Gastroesophageal sphincter (tissue), 4 donors: ENCODE measurements at regions not wholly inside any gene's neighbourhood (a gene's known extent, or its start where the extent isn't known, plus 50 kb on each side); places are given as distances from the start of the nearest gene placed in this dataset.
"Not testable (repeated sequence)": the region's sequence is repeated elsewhere in the genome, so short reads cannot be mapped to it uniquely, and the experiment has no call there.

Source experiments
- ATAC-seq: fragments of 150-250 bp; one replicate; pipeline ENCODE4 v1.9.1; 2016; ENCODE audit warnings: mild to moderate bottlenecking, moderate library complexity
- H3K27ac ChIP-seq, 4 donors: fragments of 200-600 bp; sonication (generic) in 3 of 4; 1 replicate in 3 of 4; 2 replicates in 1 of 4; pipeline ENCODE4 v1.5.1; 2016 to 2019
- H3K27me3 ChIP-seq: fragments of 200-600 bp; sonication (generic); one replicate; pipeline ENCODE4 v1.5.1; 2019
- H3K36me3 ChIP-seq, 2 donors: fragments of 200-600 bp; sonication (generic); one replicate each; pipeline ENCODE4 v1.5.1; 2019; ENCODE audit warnings: control low read depth in 1 of 2
- H3K4me1 ChIP-seq, 3 donors: fragments of 200-600 bp; sonication (generic); 1 replicate in 2 of 3; 2 replicates in 1 of 3; pipeline ENCODE4 v1.5.1; 2016 to 2019; ENCODE audit warnings: control low read depth in 2 of 3
- H3K4me3 ChIP-seq, 2 donors: fragments of 200-600 bp; sonication (generic); one replicate each; pipeline ENCODE4 v1.5.1; 2019; ENCODE audit warnings: mild to moderate bottlenecking in 1 of 2, moderate library complexity in 1 of 2
- H3K9me3 ChIP-seq, 3 donors: fragments of 200-600 bp; sonication (generic); one replicate each; pipeline ENCODE4 v1.5.1; 2017 to 2019; ENCODE audit warnings: control low read depth in 2 of 3
- EP300 ChIP-seq: sonication (generic); formaldehyde crosslinking; IDR thresholded peaks from one replicate; pipeline ENCODE4 v1.6.1; 2017; ENCODE audit warnings: antibody characterized with exemption, mild to moderate bottlenecking
- POLR2A ChIP-seq, 2 donors: fragments of 450-650 bp; IDR thresholded peaks; one replicate each; pipeline ENCODE4 v1.6.1; 2017; ENCODE audit warnings: antibody characterized with exemption in 2 of 2, mild to moderate bottlenecking in 2 of 2, moderate library complexity in 1 of 2
- POLR2AphosphoS5 ChIP-seq: sonication (generic); formaldehyde crosslinking; IDR thresholded peaks from one replicate; pipeline ENCODE4 v1.6.1; 2017; ENCODE audit warnings: antibody characterized with exemption
- WGBS, 2 donors: methylation state at CpG; one replicate each; pipeline ENCODE4 v1.1.5; 2018; ENCODE audit warnings: low coverage in 1 of 2; 5-methylcytosine and 5-hydroxymethylcytosine counted together
- TF ChIP-seq, protein P1 (sequence below), 4 experiments: fragments of 200-600 bp in 2 of 4; fragments of 450-650 bp in 2 of 4; sonication (generic) in 1 of 4; IDR thresholded peaks; one replicate each; pipeline ENCODE4 v1.5.1; 2017 to 2019; ENCODE audit warnings: antibody characterized with exemption in 4 of 4, mild to moderate bottlenecking in 2 of 4, moderate library complexity in 2 of 4

DNA sequence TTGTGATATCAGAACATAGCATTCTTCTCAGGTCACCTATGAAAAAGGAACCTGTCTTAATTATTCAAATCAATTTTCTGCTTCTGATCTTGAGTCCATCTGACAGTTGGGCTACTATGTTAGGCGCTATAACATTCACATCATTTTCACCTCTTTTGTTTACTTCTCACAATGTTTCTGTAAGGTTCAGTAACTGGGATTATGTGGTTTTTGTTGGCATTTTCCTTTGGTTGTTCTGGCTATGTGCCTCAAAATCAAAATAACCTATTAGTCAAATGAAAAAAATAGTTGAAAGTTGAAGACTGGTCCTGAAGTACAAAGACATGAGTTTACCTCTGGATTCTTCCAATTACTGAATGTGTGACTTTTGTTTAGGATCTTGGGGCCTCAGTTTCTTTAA lies 221.3 kb upstream of the SMIM30 start:
- Histone ChIP-seq H3K9me3 (peaks cover 0 to 11% (median 0%) of the 10 kb centered on the region in 3 donors), H3K27me3 (no peaks in the 10 kb centered on the region), H3K4me3 (no peak overlapping the region), H3K27ac (no peak overlapping the region), H3K36me3 (no peaks in the 10 kb centered on the region), H3K4me1 (no peaks in the 10 kb centered on the region)
- no peak for ATAC-seq
- WGBS, 2 donors: 81 to 83% methylated on average over 1 of the region's 1 CpG
- TF ChIP-seq EP300 (no peak), POLR2A (IDR thresholded peaks at IDR 0.05) (no peak), POLR2AphosphoS5 (no peak)
- TF ChIP-seq, protein P1, sequence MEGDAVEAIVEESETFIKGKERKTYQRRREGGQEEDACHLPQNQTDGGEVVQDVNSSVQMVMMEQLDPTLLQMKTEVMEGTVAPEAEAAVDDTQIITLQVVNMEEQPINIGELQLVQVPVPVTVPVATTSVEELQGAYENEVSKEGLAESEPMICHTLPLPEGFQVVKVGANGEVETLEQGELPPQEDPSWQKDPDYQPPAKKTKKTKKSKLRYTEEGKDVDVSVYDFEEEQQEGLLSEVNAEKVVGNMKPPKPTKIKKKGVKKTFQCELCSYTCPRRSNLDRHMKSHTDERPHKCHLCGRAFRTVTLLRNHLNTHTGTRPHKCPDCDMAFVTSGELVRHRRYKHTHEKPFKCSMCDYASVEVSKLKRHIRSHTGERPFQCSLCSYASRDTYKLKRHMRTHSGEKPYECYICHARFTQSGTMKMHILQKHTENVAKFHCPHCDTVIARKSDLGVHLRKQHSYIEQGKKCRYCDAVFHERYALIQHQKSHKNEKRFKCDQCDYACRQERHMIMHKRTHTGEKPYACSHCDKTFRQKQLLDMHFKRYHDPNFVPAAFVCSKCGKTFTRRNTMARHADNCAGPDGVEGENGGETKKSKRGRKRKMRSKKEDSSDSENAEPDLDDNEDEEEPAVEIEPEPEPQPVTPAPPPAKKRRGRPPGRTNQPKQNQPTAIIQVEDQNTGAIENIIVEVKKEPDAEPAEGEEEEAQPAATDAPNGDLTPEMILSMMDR (IDR thresholded peaks at IDR 0.05): no peak

DNA sequence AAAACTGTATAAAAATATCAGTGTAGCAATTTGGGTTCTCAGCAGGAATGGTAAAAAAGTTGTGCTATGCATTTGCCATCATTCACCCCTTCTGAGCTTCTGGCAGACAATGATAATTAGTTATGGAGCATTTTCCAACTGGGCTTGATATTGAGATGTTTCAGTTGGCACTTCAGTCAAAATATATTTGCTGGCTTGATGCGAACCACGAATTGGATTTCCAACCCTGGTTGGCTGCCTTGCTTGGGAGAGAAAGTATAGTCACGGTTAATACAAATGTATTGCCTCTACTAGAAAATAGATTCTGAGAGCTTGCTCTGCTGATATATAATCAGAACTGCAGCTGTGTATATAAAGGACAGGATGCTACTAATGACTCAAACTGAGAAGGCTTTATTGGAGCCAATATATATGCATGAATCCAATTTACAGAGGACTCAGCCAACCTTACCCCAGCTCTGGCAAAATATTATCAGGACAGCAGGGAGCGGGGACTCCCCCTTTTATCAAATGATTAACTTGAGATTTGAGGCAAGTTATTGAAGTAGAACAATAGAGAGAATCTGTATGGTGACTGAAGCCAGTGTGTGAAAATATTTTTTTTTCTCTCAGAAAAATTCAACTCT lies 219.8 kb upstream of the SMIM30 start:
- no peak for ATAC-seq
- TF ChIP-seq, protein P1 (IDR thresholded peaks at IDR 0.05): no peak
- no peak for TF ChIP-seq EP300
- no peak for TF ChIP-seq POLR2AphosphoS5
- no peak for TF ChIP-seq POLR2A (IDR thresholded peaks at IDR 0.05)
- no peaks in the 10 kb centered on the region for H3K36me3 ChIP-seq
- H3K4me1 ChIP-seq: no peaks in the 10 kb centered on the region
- peaks cover 0 to 11% (median 0%) of the 10 kb centered on the region in 3 donors for H3K9me3 ChIP-seq
- H3K27me3 ChIP-seq: no peaks in the 10 kb centered on the region
- H3K4me3 ChIP-seq: no peak overlapping the region
- H3K27ac ChIP-seq: no peak overlapping the region
- 73% methylated on average over 4 of the region's 4 CpGs for WGBS, 2 donors

DNA sequence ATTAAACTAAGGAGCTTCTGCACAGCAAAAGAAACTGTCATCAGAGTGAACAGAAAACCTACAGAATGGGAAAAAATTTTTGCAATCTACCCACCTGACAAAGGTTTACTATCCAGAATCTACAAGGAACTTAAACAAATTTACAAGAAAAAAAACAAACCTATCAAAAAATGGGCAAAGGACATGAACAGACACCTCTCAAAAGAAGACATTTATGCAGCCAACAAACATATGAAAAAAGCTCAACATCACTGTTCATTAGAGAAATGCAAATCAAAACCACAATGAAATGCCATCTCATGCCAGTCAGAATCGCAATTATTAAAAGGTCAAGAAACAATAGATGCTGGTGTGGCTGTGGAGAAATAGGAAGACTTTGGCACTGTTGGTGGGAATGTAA lies 218.5 kb upstream of the SMIM30 start:
- H3K36me3 ChIP-seq, H3K4me3 ChIP-seq, H3K27ac ChIP-seq, H3K27me3 ChIP-seq, H3K4me1 ChIP-seq, ATAC-seq: not testable (repeated sequence)
- 94% methylated on average over 1 of the region's 1 CpG; no CpG with 5 or more reads in 1 of the 2 donors for WGBS, 2 donors
- H3K9me3 ChIP-seq: peaks cover 0 to 11% (median 0%) of the 10 kb centered on the region in 3 donors

DNA sequence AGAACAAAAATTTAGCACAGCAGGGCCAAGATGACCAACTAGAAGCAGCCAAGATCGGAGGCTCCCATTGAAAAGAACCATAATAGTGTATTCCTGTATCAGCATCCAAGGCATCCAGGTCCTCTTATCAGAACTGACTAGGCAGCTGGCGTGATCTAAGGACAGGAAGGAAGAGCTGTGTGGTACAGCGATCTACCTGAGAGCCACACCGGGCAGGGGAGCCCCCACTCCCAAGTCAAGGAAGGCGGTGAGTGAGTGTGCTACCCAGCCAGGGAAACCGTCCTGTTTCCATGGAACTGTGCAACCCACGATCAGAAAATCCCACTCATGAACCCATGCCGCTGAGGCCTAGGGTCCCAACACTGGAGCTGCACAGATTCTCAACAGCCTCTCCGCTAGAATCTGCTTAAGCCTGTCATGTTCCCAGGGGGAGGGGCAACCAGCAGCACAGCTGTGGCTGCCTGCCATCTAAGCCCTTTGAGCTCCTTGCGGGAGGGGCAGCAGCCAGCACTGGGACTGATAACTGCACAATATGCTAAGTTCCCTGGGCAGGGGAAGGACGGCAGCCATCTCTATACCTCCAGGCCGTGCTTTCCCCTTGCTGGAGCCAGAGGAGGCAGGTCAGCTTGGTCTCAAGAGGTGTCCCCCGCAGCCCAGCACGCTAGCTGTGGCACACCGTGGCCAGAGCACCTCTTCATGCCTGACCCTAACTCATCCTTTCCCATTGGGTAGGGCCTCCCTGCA lies 213.0 kb upstream of the SMIM30 start:
- TF ChIP-seq, protein P1 (IDR thresholded peaks at IDR 0.05): no peak
- TF ChIP-seq POLR2A (IDR thresholded peaks at IDR 0.05): no peak
- no peak for TF ChIP-seq POLR2AphosphoS5
- no peak for TF ChIP-seq EP300
- no peaks in the 10 kb centered on the region for H3K36me3 ChIP-seq
- H3K27me3 ChIP-seq: no peaks in the 10 kb centered on the region
- no peak for ATAC-seq
- no peaks in the 10 kb centered on the region for H3K9me3 ChIP-seq
- 56 to 91% methylated on average over 4 of the region's 15 CpGs for WGBS, 2 donors
- H3K4me1 ChIP-seq: no peaks in the 10 kb centered on the region
- no peak overlapping the region for H3K27ac ChIP-seq
- no peak overlapping the region for H3K4me3 ChIP-seq

DNA sequence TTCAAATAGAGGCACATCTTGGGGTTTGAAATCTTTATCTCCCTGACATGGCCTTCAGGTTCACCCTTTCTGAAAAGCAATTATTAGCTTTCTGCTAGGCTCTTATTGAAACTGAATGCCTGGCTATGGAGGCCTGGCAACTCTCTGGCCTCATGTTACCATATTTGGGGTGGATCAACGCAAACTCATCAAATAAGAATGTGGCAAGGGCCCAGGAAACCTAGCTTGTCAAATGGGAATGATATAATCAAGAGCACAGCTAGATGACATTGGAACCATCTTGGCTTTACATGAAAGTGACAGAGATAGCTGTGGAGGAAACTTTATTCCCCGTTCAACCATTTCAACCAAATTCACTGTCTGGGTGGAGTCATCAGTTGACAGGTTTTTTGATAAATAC lies 202.8 kb upstream of the SMIM30 start:
- no peaks in the 10 kb centered on the region for H3K9me3 ChIP-seq
- no peaks in the 10 kb centered on the region for H3K27me3 ChIP-seq
- no peaks in the 10 kb centered on the region for H3K36me3 ChIP-seq
- no peaks in the 10 kb centered on the region for H3K4me1 ChIP-seq
- WGBS, 2 donors: 60 to 63% methylated on average over 1 to 2 of the region's 2 CpGs
- ATAC-seq: no peak
- TF ChIP-seq, protein P1 (IDR thresholded peaks at IDR 0.05): no peak
- no peak for TF ChIP-seq POLR2AphosphoS5
- H3K4me3 ChIP-seq: no peak overlapping the region
- no peak overlapping the region for H3K27ac ChIP-seq
